ENCODE measurements at regions not wholly inside any gene's neighbourhood (a gene's known extent, or its start where the extent isn't known, plus 50 kb on each side); places are given as distances from the start of the nearest gene placed in this dataset.

DNA sequence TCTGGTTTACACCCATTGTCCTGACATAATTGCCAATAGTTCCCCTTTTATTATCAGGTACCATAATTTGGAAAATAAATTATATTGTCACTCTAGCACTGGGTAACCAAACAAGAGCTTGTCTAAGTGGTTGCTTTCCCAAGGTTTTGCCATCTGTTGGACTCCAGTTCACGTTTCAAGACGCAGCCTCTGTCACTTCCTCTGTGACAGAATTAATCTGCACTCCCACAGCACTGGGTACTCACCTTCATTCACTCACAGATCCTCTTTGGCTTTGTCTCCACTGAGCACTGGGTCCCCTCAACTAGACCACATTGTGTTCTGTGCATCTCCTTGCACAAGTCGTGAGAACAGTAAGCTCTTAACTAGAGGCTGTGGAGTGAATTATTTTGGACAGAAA lies 123.6 kb upstream of the JUN start:
- Histone ChIP-seq H3K9me3 (ENCODE audit: control insufficient read depth, low read length) (no peaks in the 10 kb centered on the region), H3K4me3 (ENCODE audit: low read length) (no peak overlapping the region), H3K4me1 (ENCODE audit: control insufficient read depth, insufficient read depth, low read length) (peaks cover 47% of the 10 kb centered on the region), H3K27me3 (ENCODE audit: control insufficient read depth, insufficient read depth, low read length) (no peaks in the 10 kb centered on the region), H3K36me3 (ENCODE audit: control insufficient read depth, insufficient read depth, low read length) (no peaks in the 10 kb centered on the region), H3K9ac (ENCODE audit: low read length) (no peak overlapping the region)

DNA sequence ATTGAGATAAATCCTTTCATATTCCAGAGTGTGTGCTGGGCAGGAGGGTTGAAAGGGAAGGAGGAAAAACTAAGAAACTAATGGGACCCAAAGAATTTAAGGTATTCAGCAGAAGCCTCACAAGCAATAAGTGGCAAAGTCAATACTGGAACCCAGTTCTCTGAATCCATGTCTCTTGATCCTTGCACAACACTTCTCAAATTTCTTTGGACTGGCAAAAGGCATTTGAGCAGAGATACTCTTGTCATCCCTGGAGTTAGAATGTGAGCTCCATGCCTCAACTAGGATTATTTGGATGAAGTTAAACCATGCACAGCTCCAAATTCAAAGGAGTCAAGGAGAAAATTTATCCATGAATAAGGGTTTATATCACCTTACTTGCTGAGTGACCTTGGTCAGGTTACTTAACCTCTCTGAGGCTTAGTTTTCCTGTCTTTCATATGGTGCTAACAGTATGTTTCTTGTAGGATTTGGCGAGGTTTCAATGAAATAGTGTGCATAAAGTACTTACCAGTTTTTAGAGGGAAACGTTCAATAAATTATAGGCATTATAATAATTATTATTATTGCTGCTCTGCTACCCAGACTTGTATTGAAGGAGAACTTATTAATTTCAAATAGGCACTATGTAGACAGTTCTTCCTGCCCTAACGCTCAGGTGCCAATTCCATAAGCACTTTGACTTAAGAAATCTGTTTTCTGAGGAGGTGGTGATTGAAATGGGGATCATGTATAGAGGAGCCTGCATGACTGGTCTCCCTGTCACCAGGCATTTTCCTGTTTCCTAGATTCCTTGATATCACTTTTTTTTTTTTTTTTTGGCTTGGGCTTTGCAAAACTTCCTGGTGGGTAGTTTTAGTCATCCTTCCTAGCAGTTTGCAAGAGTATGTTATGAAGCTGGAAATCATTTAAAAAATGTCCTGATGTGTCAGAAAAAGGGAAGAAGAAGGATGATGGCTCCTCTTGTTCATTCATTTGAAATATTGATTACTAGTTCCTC lies 125.0 kb upstream of the JUN start:
- H3K9me3 ChIP-seq (ENCODE audit: control insufficient read depth, low read length): no peaks in the 10 kb centered on the region
- no peak overlapping the region for H3K4me3 ChIP-seq (ENCODE audit: low read length)
- H3K27me3 ChIP-seq (ENCODE audit: control insufficient read depth, insufficient read depth, low read length): no peaks in the 10 kb centered on the region
- H3K36me3 ChIP-seq (ENCODE audit: control insufficient read depth, insufficient read depth, low read length): no peaks in the 10 kb centered on the region
- peaks cover 36% of the 10 kb centered on the region for H3K4me1 ChIP-seq (ENCODE audit: control insufficient read depth, insufficient read depth, low read length)
- H3K9ac ChIP-seq (ENCODE audit: low read length): no peak overlapping the region

DNA sequence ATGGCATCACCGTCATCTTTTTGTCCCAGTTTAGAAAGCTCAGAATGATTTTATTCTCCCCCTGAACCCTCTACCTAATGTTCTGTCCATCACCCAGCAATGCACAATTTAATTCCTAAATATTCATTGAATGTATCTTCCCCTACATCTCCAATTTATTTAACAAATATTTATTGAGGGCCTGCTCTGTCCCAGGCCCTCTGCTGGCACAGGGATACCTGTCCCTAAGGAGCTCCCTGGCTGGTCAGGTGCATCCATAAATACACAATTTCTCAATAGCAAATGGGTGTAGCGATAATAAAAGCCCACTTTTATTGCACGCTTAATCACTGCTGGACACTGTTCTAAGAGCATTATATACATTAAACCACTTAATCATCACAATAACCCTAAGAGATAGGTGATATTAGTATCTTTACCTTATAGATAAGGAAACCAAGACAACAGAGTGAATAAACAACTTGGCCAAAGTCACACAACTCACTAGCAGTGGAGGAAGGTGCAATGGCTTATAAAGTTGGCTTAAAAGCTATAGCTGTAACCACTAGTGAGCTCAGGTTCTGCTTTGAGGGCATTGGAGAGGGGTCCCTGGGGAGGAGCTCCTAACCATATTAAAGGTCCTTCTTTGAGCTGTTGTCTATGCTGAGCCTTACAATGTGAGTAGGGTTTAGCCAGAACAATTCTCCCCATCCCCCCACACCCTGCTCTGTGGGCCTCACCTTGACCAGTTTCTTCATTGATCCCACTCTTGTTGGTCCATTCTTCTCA lies 126.3 kb upstream of the JUN start:
- H3K4me3 ChIP-seq (ENCODE audit: low read length): no peak overlapping the region
- no peak overlapping the region for H3K9ac ChIP-seq (ENCODE audit: low read length)
- H3K4me1 ChIP-seq (ENCODE audit: control insufficient read depth, insufficient read depth, low read length): peaks cover 33% of the 10 kb centered on the region
- H3K36me3 ChIP-seq (ENCODE audit: control insufficient read depth, insufficient read depth, low read length): no peaks in the 10 kb centered on the region
- no peaks in the 10 kb centered on the region for H3K27me3 ChIP-seq (ENCODE audit: control insufficient read depth, insufficient read depth, low read length)
- H3K9me3 ChIP-seq (ENCODE audit: control insufficient read depth, low read length): no peaks in the 10 kb centered on the region

DNA sequence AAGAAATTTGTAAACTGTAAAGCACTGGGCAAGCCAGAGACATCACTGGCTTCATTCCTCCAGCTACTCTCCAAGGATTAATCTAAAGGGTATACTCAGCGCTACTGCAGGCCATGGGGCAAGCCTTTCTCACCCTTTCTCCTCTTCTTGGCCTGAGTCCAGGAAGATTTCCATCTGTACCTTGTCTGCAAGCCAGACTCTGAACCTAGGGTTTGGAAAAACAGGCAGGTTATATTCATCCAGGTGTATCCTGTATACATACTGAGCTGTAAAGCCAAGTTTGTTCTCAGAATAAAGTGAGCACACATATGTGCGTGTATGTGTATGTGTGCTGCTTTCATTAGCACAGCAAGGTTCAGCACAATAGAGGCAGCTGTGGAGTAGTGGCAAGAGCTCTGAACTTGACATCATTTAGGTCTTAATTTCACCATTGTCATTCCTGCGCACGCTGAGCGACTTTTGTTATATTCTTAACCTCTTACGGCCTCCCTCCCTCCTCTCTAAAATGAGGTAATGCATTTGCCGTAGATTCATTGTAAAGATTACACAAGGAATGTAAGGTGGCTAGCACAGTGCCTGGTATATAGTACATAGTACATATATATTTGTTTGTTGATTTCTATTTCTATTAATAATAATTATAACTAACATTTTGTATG lies 128.1 kb upstream of the JUN start:
- Histone ChIP-seq H3K9me3 (ENCODE audit: control insufficient read depth, low read length) (no peaks in the 10 kb centered on the region), H3K27me3 (ENCODE audit: control insufficient read depth, insufficient read depth, low read length) (no peaks in the 10 kb centered on the region), H3K4me1 (ENCODE audit: control insufficient read depth, insufficient read depth, low read length) (peaks cover 27% of the 10 kb centered on the region), H3K9ac (ENCODE audit: low read length) (no peak overlapping the region), H3K4me3 (ENCODE audit: low read length) (no peak overlapping the region), H3K36me3 (ENCODE audit: control insufficient read depth, insufficient read depth, low read length) (no peaks in the 10 kb centered on the region)

DNA sequence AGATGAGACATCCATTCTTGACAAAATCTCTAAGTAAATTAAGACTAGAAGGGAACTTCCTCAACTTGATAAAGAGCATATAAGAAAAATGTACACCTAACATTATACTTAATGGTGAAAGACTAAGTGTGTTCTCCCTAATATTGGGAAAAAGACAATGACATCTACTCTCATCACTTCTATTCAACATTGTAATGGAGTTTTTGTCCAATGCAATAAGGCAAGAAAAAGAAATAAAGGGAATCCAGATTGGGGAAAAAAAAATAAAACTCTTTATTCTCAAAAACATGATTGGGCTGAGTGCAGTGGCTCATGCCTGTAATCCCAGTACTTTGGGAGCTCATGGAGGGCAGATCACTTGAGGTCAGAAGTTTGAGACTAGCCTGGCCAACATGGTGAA lies 131.1 kb upstream of the JUN start:
- no peak overlapping the region for H3K4me3 ChIP-seq (ENCODE audit: low read length)
- no peaks in the 10 kb centered on the region for H3K9me3 ChIP-seq (ENCODE audit: control insufficient read depth, low read length)
- no peak overlapping the region for H3K9ac ChIP-seq (ENCODE audit: low read length)

DNA sequence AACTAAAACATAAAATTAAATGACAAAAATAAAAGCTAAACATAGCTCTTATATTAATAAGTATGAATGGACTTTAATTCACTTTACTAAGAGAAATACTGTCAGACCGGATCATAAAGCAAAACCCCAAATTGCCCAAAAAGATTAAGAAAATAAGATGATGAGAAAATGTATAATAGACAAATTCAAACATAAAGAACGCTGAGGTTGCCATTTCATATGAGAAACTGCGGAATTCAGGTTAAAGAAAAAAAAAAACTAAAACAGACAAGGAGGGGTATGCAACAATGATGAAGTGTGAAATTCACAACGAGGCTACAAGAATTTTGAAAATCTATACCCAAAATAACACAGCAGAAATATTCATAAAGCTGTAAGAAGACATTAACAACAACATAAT lies 133.6 kb upstream of the JUN start:
- Histone ChIP-seq H3K27me3 (ENCODE audit: control insufficient read depth, insufficient read depth, low read length) (no peaks in the 10 kb centered on the region), H3K9ac (ENCODE audit: low read length) (no peak overlapping the region), H3K9me3 (ENCODE audit: control insufficient read depth, low read length) (no peaks in the 10 kb centered on the region), H3K4me1 (ENCODE audit: control insufficient read depth, insufficient read depth, low read length) (peaks cover 5% of the 10 kb centered on the region), H3K36me3 (ENCODE audit: control insufficient read depth, insufficient read depth, low read length) (no peaks in the 10 kb centered on the region), H3K4me3 (ENCODE audit: low read length) (no peak overlapping the region)

More for the DNA sequence above, 131.1 kb upstream of the JUN start:
- H3K4me1 ChIP-seq (ENCODE audit: control insufficient read depth, insufficient read depth, low read length): peaks cover 13% of the 10 kb centered on the region
- H3K27me3 ChIP-seq (ENCODE audit: control insufficient read depth, insufficient read depth, low read length): no peaks in the 10 kb centered on the region
- H3K36me3 ChIP-seq (ENCODE audit: control insufficient read depth, insufficient read depth, low read length): no peaks in the 10 kb centered on the region

DNA sequence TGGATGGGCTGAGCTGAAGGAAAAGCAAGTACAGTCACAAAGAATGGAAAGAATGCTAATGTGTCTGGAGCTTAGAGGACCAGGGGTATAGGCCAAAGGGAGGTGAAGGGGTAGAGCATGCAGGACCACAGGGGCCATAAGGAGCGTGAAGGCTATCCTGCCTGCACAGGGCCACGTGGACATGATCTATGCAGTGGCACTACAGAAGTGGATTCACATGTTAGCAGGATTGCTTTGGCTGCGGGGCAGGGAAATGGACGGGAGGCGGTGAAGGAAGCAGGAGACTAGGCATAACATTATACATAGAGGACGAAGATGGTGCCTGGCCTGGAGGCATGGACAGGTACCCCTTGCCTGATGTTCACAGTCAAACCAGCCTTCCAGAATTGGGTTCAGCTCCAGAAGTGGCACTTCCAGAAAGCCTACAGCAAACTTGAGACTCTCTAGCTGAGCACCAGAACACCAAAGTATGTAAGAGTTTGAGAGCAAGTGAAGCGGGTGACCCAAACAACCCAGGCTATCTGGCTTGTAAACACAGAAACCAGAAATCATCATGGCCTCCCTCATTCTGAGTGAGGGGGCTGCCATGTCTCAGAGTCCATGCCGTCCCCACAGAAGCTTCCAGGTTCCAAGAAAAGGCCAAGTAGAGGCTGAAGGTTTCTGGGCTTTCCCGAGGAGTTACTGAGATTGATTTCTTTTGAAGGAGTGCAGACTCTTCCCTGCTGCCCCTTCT lies 135.5 kb upstream of the JUN start:
- no peak overlapping the region for H3K9ac ChIP-seq (ENCODE audit: low read length)
- no peaks in the 10 kb centered on the region for H3K9me3 ChIP-seq (ENCODE audit: control insufficient read depth, low read length)
- peaks cover 12% of the 10 kb centered on the region for H3K4me1 ChIP-seq (ENCODE audit: control insufficient read depth, insufficient read depth, low read length)
- H3K36me3 ChIP-seq (ENCODE audit: control insufficient read depth, insufficient read depth, low read length): no peaks in the 10 kb centered on the region
- no peaks in the 10 kb centered on the region for H3K27me3 ChIP-seq (ENCODE audit: control insufficient read depth, insufficient read depth, low read length)
- H3K4me3 ChIP-seq (ENCODE audit: low read length): no peak overlapping the region

DNA sequence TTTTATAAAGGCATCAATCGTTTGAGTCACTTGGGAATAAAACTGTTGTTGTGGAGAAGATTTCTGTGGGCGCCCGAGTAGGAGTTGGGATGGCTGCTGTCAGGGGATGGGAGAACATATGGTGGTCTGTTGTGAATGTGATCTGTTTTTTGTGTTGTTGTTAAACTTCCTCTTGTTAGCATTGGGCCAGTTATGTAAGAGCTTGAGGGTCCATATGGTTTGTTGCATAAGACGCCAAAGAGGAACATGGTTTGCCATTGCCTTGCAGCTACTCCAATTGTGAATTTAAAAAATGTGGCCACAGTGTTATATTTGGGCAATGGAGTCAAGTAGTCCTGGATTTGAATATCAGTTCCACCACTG lies 136.1 kb upstream of the JUN start:
- no peaks in the 10 kb centered on the region for H3K36me3 ChIP-seq (ENCODE audit: control insufficient read depth, insufficient read depth, low read length)
- no peak overlapping the region for H3K4me3 ChIP-seq (ENCODE audit: low read length)
- H3K4me1 ChIP-seq (ENCODE audit: control insufficient read depth, insufficient read depth, low read length): peaks cover 12% of the 10 kb centered on the region
- no peaks in the 10 kb centered on the region for H3K9me3 ChIP-seq (ENCODE audit: control insufficient read depth, low read length)
- H3K9ac ChIP-seq (ENCODE audit: low read length): no peak overlapping the region
- H3K27me3 ChIP-seq (ENCODE audit: control insufficient read depth, insufficient read depth, low read length): no peaks in the 10 kb centered on the region

DNA sequence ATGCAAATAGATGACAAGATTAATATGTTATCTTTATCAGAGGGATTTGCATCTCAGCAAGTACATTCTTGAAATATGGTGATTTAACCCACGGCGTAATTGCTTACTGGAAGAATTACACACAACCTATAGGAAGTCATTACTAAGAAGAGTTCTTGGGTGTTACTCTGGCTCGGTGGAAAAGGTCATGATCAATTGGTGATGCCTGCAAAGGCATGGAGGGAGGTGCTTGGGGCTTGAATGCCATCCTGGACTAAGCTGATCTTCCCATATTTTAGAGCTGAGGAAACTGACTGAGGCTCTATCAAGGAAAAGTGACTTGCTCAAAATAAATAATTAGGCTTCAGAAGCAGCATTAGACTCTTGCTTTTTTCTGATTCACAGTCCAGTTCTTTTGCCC lies 137.5 kb upstream of the JUN start:
- H3K9ac ChIP-seq (ENCODE audit: low read length): no peak overlapping the region
- H3K4me1 ChIP-seq (ENCODE audit: control insufficient read depth, insufficient read depth, low read length): peaks cover 18% of the 10 kb centered on the region
- no peaks in the 10 kb centered on the region for H3K27me3 ChIP-seq (ENCODE audit: control insufficient read depth, insufficient read depth, low read length)
- no peaks in the 10 kb centered on the region for H3K9me3 ChIP-seq (ENCODE audit: control insufficient read depth, low read length)
- H3K36me3 ChIP-seq (ENCODE audit: control insufficient read depth, insufficient read depth, low read length): no peaks in the 10 kb centered on the region
- H3K4me3 ChIP-seq (ENCODE audit: low read length): no peak overlapping the region

DNA sequence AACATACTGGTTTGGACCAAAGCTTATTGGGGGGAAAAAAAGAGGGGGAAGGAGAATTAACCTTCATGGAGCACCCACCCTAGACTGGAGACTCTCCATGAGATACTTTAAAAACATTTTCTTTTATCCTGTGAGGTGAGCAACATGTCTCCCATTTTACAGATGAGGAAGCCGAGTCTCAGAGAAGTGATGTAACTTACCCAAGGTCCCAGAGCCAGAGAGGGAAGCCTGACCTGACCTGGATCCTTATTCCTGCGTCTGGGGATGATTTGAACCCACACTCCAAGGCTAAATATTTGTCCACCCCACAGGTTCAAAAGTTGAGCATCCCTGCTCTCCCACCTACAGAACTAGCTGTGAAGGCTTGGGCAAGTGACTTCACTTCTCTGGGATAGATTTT lies 137.9 kb upstream of the JUN start:
- H3K4me1 ChIP-seq (ENCODE audit: control insufficient read depth, insufficient read depth, low read length): peaks cover 23% of the 10 kb centered on the region
- H3K36me3 ChIP-seq (ENCODE audit: control insufficient read depth, insufficient read depth, low read length): no peaks in the 10 kb centered on the region
- no peak overlapping the region for H3K9ac ChIP-seq (ENCODE audit: low read length)
- H3K4me3 ChIP-seq (ENCODE audit: low read length): no peak overlapping the region
- no peaks in the 10 kb centered on the region for H3K27me3 ChIP-seq (ENCODE audit: control insufficient read depth, insufficient read depth, low read length)
- no peaks in the 10 kb centered on the region for H3K9me3 ChIP-seq (ENCODE audit: control insufficient read depth, low read length)

DNA sequence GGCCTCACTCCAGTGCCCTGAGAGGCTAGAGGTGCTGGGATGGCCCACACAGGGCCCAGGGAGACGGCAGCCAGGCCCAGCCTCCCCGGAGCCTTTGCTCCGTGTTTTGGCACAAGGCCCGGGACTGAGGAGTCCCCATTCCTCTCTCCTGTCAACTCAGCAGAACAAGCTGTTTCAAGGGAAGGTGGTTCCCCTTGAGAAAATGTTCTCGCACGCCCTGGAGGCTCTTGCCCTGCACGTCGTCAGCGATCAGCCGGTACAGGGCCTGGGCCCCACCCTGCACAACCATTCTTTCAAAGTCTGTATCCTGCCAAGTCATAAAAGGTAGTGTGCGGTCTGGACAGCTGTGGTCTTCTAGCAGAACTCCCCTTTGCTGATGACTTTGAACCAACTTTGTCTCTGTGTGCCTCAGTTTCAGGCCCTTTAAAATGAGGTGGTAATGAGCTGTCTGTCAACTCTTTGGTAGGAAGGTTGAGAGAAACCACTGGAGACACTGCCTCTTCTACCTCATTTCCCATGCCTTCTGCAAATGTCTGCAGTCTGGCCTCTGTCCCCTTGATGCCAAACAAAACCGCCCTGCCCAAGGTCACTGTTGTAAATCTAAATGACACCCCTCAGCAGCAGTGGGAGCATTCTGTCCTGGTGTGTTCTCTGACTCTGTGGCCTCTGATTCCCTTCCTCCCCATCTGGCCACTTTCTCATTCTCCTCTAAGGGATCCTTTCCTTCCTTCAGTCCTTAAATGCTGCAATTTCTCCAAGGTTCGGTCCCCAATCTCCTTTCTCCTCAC lies 138.6 kb upstream of the JUN start:
- Histone ChIP-seq H3K27me3 (ENCODE audit: control insufficient read depth, insufficient read depth, low read length) (no peaks in the 10 kb centered on the region), H3K36me3 (ENCODE audit: control insufficient read depth, insufficient read depth, low read length) (no peaks in the 10 kb centered on the region), H3K4me3 (ENCODE audit: low read length) (no peak overlapping the region), H3K9me3 (ENCODE audit: control insufficient read depth, low read length) (no peaks in the 10 kb centered on the region), H3K4me1 (ENCODE audit: control insufficient read depth, insufficient read depth, low read length) (peaks cover 30% of the 10 kb centered on the region), H3K9ac (ENCODE audit: low read length) (no peak overlapping the region)
